ENCODE measurements at regions not wholly inside any gene's neighbourhood (a gene's known extent, or its start where the extent isn't known, plus 50 kb on each side); places are given as distances from the start of the nearest gene placed in this dataset.

DNA sequence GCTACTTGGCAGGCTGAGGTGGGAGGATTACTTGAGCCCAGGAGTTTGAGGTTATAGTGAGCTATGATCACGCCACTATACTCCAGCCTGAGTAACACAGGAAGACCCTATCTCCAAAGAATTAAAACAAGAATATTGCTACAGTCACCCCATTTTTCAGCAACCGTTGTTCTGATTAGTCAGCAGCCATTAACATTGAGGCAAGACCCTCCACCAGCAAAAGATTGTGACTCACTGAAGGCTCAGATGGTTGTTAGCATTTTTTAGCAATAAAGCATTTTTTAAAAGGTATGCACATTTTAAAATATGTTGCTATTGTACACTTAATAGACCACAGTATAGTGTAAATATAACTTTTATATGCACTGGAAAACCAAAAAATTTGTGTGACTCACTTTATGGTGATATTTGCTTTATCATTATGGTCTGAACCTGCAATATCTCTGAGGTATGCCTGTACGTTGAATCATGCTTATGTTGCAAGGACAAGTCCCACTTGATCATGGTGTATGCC is 492.6 kb downstream of the SQOR start:
- TF ChIP-seq, protein P1, sequence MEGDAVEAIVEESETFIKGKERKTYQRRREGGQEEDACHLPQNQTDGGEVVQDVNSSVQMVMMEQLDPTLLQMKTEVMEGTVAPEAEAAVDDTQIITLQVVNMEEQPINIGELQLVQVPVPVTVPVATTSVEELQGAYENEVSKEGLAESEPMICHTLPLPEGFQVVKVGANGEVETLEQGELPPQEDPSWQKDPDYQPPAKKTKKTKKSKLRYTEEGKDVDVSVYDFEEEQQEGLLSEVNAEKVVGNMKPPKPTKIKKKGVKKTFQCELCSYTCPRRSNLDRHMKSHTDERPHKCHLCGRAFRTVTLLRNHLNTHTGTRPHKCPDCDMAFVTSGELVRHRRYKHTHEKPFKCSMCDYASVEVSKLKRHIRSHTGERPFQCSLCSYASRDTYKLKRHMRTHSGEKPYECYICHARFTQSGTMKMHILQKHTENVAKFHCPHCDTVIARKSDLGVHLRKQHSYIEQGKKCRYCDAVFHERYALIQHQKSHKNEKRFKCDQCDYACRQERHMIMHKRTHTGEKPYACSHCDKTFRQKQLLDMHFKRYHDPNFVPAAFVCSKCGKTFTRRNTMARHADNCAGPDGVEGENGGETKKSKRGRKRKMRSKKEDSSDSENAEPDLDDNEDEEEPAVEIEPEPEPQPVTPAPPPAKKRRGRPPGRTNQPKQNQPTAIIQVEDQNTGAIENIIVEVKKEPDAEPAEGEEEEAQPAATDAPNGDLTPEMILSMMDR (IDR thresholded peaks at IDR 0.05) = no peak
- TF ChIP-seq POLR2A (IDR thresholded peaks at IDR 0.05) = no peak
- 62 to 63% methylated on average over 3 of the region's 3 CpGs for WGBS, 2 donors
- Histone ChIP-seq H3K4me3 (no peak overlapping the region), H3K9me3 (peaks cover 0 to 19% (median 0%) of the 10 kb centered on the region in 3 donors), H3K27ac (no peak overlapping the region), H3K36me3 (no peaks in the 10 kb centered on the region), H3K4me1 (no peaks in the 10 kb centered on the region), H3K27me3 (no peaks in the 10 kb centered on the region)
- no peak for DNase-seq
- intact Hi-C loops (cut with DNase I) = no loop called here

- TF ChIP-seq, protein P1 (IDR thresholded peaks at IDR 0.05) = no peak
- TF ChIP-seq POLR2A (IDR thresholded peaks at IDR 0.05) = no peak
- H3K4me3 ChIP-seq = no peak overlapping the region
- H3K27ac ChIP-seq = no peak overlapping the region
- H3K9me3 ChIP-seq = peaks cover 0 to 8% (median 0%) of the 10 kb centered on the region in 3 donors
- 50 to 52% methylated on average over 1 of the region's 1 CpG for WGBS, 2 donors
- no peak for DNase-seq
- H3K36me3 ChIP-seq = no peaks in the 10 kb centered on the region
- H3K27me3 ChIP-seq = no peaks in the 10 kb centered on the region
- H3K4me1 ChIP-seq = no peaks in the 10 kb centered on the region
- intact Hi-C loops (cut with DNase I) = no loop called here
Measured at GRCh38 chr15:46129145-46129544, 494.3 kb downstream of the SQOR start.

- Histone ChIP-seq H3K4me1 (no peaks in the 10 kb centered on the region), H3K27me3 (no peaks in the 10 kb centered on the region), H3K27ac (no peak overlapping the region), H3K36me3 (no peaks in the 10 kb centered on the region), H3K4me3 (no peak overlapping the region), H3K9me3 (no peaks in the 10 kb centered on the region)
- no peak for DNase-seq
- intact Hi-C loops (cut with DNase I) = no loop called here
- TF ChIP-seq, protein P1 (IDR thresholded peaks at IDR 0.05) = no peak
- no peak for TF ChIP-seq POLR2A (IDR thresholded peaks at IDR 0.05)
- WGBS, 2 donors = 74 to 76% methylated on average over 3 to 6 of the region's 6 CpGs
Measured at GRCh38 chr15:46131876-46132275, 497.0 kb downstream of the SQOR start.

DNA sequence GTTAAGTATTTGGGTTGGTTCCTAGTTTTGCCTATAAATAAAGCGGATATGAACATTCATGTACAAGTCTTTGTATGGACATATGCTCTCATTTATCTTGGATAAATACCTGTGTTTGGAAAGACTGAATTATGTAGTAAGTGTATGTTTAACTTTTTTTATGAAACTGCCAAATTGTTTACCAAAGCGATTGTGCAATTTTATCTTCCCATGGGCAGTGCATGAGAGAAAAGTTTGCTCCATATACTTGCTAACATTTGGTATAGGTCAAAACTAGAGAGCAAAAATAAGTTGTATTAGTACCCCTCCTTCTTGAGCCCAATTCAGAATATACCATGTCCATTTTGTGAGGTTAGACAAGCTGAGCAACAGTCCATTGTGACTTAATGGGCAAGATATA is 502.6 kb downstream of the SQOR start:
- Histone ChIP-seq H3K4me3 (no peak overlapping the region), H3K4me1 (no peaks in the 10 kb centered on the region), H3K27ac (no peak overlapping the region), H3K27me3 (no peaks in the 10 kb centered on the region), H3K36me3 (no peaks in the 10 kb centered on the region), H3K9me3 (no peaks in the 10 kb centered on the region)
- DNase-seq = no peak
- TF ChIP-seq, protein P1 (IDR thresholded peaks at IDR 0.05) = no peak
- no peak for TF ChIP-seq POLR2A (IDR thresholded peaks at IDR 0.05)
- intact Hi-C loops (cut with DNase I) = no loop called here
- 80 to 85% methylated on average over 2 of the region's 2 CpGs for WGBS, 2 donors

DNA sequence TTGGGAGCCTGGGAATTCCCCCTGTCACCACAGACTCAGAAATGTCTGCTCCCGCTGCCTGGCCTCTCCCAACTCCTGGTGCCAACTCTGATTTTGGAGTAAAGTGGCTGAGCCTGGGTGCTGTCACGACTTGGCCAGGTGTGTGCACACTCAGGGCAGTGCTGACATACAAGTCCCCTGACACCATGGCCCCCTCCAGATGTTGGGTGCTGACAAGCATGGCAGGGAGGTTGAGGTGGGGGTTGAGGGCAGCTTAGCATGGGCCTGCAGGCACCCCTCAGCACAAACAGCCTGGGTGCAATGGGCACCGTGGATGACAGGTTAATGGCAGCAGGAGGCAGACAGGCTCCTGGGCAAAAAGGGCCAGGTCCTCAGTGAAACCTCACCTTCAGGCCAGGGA is 511.2 kb downstream of the SQOR start:
- TF ChIP-seq POLR2A (IDR thresholded peaks at IDR 0.05) = no peak
- TF ChIP-seq, protein P1 (IDR thresholded peaks at IDR 0.05) = no peak
- no peak for DNase-seq
- Histone ChIP-seq H3K27ac (no peak overlapping the region), H3K4me1 (no peaks in the 10 kb centered on the region), H3K9me3 (no peaks in the 10 kb centered on the region), H3K36me3 (no peaks in the 10 kb centered on the region), H3K27me3 (no peaks in the 10 kb centered on the region), H3K4me3 (no peak overlapping the region)
- 0% methylated on average over 1 of the region's 3 CpGs; no CpG with 5 or more reads in 1 of the 2 donors for WGBS, 2 donors
- intact Hi-C loops (cut with DNase I) = no loop called here

Measured in esophagus squamous epithelium (tissue), 5 donors.